COLO668 (cell line): ENCODE measurements at regions not wholly inside any gene's neighbourhood (a gene's known extent, or its start where the extent isn't known, plus 50 kb on each side); places are given as distances from the start of the nearest gene placed in this dataset.
"Not testable (repeated sequence)": the region's sequence is repeated elsewhere in the genome, so short reads cannot be mapped to it uniquely, and the experiment has no call there.

Source experiments
- DNase-seq: peaks from one replicate; lab custom pipeline; 2025; ENCODE audit not compliant: unreplicated experiment; lab: John Stamatoyannopoulos, UW

GRCh38 chr1:190812996-190813395, 335.3 kb upstream of the BRINP3 start:
- DNase-seq = no peak

DNA sequence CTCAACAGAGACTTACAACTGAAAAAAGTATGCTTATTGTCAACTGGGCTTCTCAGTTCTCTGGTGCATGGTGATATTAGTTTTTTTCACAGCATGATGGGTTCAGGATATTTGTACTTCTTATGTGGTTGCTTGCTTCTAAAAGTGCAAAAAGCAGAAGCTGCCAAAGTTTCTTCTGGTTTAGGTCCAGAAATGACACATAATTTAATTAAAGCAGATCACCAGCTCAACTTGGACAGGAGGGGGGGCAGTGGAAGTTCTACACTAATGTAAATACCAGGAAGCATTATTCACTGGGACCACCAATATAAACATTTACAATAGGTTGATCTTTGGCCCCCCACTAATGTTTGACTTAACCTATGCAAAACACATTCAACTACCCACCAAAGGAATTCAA, 354.8 kb upstream of the BRINP3 start:
- no peak for DNase-seq

GRCh38 chr1:190835658-190836057, 358.0 kb upstream of the BRINP3 start:
- DNase-seq = no peak

- DNase-seq = not testable (repeated sequence)
These were observed 359.5 kb upstream of the BRINP3 start for GRCh38 chr1:190837200-190837599.

DNA sequence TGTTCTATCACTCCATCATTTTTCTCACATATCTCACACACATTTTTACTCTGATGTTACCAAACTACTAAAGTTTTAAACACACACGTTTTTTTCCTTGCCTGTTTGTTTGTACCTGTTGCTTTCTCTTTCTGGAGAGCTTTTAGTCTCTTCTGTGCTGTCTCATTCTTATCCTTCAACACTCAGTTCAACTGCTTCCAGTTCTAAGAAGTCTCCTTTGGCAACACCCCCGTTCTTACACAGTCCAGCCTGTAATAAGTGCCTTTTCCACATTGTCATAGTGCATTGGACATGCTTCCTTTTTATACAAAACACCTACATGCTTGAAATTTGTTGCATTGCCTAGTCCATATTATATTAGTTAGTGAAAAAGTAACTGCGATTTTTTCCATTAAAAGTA, 360.2 kb upstream of the BRINP3 start:
- DNase-seq = no peak

GRCh38 chr1:190847166-190847565, 369.5 kb upstream of the BRINP3 start:
- no peak for DNase-seq

- no peak for DNase-seq
These were observed 371.7 kb upstream of the BRINP3 start for GRCh38 chr1:190849346-190849745.

GRCh38 chr1:190852611-190853010, 374.9 kb upstream of the BRINP3 start:
- DNase-seq = no peak

DNA sequence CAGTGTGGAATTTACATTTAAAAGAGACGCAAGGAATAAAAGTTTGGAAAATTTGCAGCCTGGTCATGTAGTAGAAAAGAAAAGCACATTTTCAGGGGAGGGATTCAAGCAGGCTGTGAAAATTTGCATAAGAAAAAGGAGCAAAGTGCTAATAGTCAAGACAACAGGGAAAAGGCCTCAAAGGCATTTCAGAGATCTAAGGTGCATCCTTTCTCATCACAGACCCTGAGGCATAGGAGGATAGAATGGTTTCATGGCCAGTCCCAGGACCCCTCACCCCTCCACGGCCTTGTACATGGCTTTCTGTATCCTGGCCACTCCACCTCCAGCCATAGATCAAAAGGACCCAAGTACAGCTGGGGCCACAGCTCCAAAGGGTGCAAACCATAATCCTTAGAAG, 380.5 kb upstream of the BRINP3 start:
- DNase-seq = no peak

DNA sequence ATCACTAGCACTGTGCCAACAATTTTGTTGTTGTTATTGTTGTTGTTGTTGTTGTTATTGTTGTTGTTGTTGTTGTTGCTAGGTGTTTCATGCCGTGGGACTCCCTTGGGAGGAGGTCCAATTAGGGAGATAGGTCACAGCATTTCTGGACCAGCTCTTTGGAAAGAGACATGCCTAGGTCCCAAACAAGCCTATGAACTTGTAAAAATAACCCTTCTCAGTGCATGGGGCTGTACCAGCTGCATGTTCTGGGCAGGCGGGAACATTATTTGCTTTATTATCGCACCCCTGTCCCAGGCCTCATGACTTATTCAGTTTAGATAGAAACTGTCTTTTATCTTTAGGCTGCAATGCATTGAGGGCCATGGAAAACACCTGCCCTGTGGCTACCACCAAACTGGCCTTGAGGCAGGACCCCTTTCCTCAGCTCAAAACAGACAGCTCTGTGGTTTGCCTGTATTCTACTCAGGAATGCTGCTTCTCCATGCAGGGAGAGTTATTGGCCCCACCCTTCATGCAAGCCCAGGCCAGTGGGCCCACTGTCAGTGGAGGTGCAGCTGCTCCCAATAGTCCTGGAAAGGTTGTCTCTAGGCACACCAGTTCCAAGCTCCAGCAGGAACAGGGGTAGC, 386.5 kb upstream of the BRINP3 start:
- no peak for DNase-seq

DNA sequence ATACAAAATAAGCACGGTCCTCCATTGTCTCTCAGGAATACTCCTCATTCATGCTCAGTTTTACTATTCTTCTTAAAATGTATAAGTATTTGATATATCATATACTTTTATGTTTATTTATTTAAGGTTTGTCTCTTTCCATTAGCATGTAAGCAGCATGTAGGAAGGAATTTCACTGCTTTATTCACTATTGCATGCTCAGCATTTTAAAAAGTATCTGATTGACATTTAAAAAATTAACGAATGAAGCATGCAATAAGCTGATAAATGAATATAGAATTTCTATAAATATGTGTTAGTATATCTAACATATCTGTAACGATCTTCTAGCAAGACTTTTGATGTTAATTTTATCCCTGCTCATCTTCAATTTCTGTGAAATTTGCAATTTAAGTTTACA, 402.7 kb upstream of the BRINP3 start:
- no peak for DNase-seq

- no peak for DNase-seq
These were observed 403.4 kb upstream of the BRINP3 start for GRCh38 chr1:190881064-190881463.

- no peak for DNase-seq
These were observed 419.6 kb upstream of the BRINP3 start for GRCh38 chr1:190897233-190897632.

GRCh38 chr1:190904091-190904695, 426.5 kb upstream of the BRINP3 start:
- no peak for DNase-seq

- no peak for DNase-seq
These were observed 428.6 kb upstream of the BRINP3 start for GRCh38 chr1:190906206-190906725.

DNA sequence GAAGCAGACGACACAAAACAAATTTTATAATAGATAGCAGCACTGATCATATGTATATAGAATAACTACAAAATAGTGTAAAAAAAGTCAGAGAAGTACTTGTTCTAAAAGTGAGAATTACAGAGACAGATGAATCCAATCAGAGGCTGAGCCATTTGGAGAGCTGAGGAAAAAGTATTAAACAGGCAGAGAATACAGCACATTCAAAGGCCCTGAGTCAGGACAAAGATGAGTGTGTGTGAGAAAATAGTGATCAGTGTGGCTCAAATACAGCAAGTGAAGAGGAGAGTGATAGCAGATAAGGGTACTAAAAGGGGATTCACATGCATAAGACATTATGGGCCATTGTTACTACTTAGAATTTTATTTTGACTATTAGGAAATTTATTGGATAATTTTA, 430.6 kb upstream of the BRINP3 start:
- no peak for DNase-seq

GRCh38 chr1:190908691-190909090, 431.0 kb upstream of the BRINP3 start:
- DNase-seq = no peak

GRCh38 chr1:190935925-190936324, 458.3 kb upstream of the BRINP3 start:
- DNase-seq = no peak

- DNase-seq = no peak
These were observed 458.7 kb upstream of the BRINP3 start for GRCh38 chr1:190936337-190936736.

DNA sequence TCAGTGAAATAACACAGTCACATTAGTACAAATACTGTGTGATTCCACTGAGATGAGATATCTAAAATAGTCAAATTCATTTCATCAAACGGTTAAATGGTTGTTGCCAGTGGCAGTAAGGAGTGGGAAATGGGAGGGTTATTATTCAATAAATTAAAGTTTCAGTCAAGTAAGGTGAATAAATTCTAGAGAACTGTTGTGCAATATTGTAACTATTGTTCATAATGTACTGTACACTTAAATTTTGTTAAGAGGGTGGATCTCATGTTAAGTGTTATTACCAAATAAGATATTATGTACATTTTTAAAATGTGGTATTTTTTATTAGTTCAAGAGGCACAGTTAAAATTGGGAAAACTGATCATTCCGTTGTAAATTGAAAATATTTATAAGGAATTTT, 463.3 kb upstream of the BRINP3 start:
- no peak for DNase-seq

DNA sequence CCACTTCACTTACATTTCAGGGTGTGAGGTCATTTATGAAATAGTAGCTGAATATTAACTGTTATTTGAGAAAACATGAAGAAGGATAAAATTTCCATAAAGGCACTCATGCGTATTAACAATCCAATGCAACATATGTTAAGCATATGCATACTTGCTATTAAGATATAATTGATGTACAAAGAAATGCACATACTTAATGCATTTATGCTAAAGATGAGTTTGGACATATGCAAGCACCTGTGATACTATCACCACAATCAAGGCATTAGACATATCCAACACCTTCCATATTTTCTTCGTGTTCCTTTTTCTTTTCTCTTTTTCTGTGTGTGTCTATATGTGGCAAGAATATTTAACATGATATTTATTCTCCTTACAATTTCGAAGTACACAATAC, 464.8 kb upstream of the BRINP3 start:
- no peak for DNase-seq

DNA sequence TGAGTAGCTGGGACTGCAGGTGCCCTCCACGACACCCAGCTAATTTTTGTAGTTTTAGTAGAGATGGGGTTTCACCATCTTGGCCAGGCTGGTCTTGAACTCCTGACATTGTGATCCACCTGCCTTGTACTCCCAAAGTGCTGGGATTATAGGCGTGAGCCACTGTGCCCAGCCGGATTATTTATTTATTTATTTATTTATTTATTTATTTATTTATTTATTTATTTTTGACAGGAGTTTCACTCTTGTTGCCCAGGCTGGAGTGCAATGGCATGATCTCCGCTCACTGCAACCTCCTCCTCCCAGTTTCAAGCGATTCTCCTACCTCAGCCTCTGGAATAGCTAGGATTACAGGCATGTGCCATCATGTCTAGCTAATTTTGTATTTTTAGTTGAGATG, 466.1 kb upstream of the BRINP3 start:
- DNase-seq = not testable (repeated sequence)

- no peak for DNase-seq
These were observed 472.3 kb upstream of the BRINP3 start for GRCh38 chr1:190949939-190950338.
